MM.1S (cell line): ENCODE measurements at regions not wholly inside any gene's neighbourhood (a gene's known extent, or its start where the extent isn't known, plus 50 kb on each side); places are given as distances from the start of the nearest gene placed in this dataset.

Experiments
- DNase-seq: peaks from one replicate; pipeline ENCODE4 v3.0.0-alpha.2; 2015
- H2AFZ ChIP-seq: fragments of 300-600 bp; sonication (generic); 2 replicates; pipeline ENCODE4 v1.6.0; 2016; ENCODE audit warnings: antibody characterized with exemption, low read length
- H3F3A ChIP-seq: fragments of 300-600 bp; sonication (generic); 2 replicates; pipeline ENCODE4 v1.6.1; 2016; ENCODE audit warnings: mild to moderate bottlenecking, antibody characterized with exemption, low read length, moderate library complexity, mixed read lengths; ENCODE audit not compliant: insufficient read depth
- H3K27ac ChIP-seq: fragments of 300-600 bp; sonication (generic); 2 replicates; pipeline ENCODE4 v1.5.1; 2016; ENCODE audit warnings: mild to moderate bottlenecking, low read length
- H3K27me3 ChIP-seq: fragments of 300-600 bp; sonication (generic); replicated peaks from 2 replicates; pipeline ENCODE4 v1.6.0; 2016; ENCODE audit warnings: low read length; ENCODE audit not compliant: insufficient read depth
- H3K36me3 ChIP-seq: fragments of 300-600 bp; sonication (generic); replicated peaks from 2 replicates; pipeline ENCODE4 v1.6.1; 2016; ENCODE audit warnings: mild to moderate bottlenecking, low read length, mixed read lengths; ENCODE audit not compliant: insufficient read depth
- H3K4me1 ChIP-seq: fragments of 300-600 bp; sonication (generic); 2 replicates; pipeline ENCODE4 v1.6.1; 2016; ENCODE audit warnings: low read length, mixed read lengths
- H3K4me2 ChIP-seq: fragments of 300-600 bp; sonication (generic); 2 replicates; pipeline ENCODE4 v1.6.0; 2016; ENCODE audit warnings: low read depth, low read length
- H3K4me3 ChIP-seq: fragments of 300-600 bp; sonication (generic); 2 replicates; pipeline ENCODE4 v1.5.1; 2016; ENCODE audit warnings: low read length, mixed read lengths
- H3K79me2 ChIP-seq: fragments of 300-600 bp; sonication (generic); 2 replicates; pipeline ENCODE4 v1.6.1; 2016; ENCODE audit warnings: mixed run types, low read length, mixed read lengths
- H3K9ac ChIP-seq: fragments of 300-600 bp; sonication (generic); 2 replicates; pipeline ENCODE4 v1.6.1; 2016; ENCODE audit warnings: low read length, mixed read lengths
- H3K9me2 ChIP-seq: fragments of 300-600 bp; sonication (generic); replicated peaks from 2 replicates; pipeline ENCODE4 v1.6.1; 2016; ENCODE audit warnings: mild to moderate bottlenecking, low read length, mixed read lengths; ENCODE audit not compliant: insufficient read depth
- H3K9me3 ChIP-seq: fragments of 300-600 bp; sonication (generic); replicated peaks from 2 replicates; pipeline ENCODE4 v1.6.1; 2016; ENCODE audit warnings: mild to moderate bottlenecking, low read length, mixed read lengths; ENCODE audit not compliant: insufficient read depth
- H4K20me1 ChIP-seq: fragments of 300-600 bp; sonication (generic); 2 replicates; pipeline ENCODE4 v1.6.1; 2016; ENCODE audit warnings: mild to moderate bottlenecking, low read length, moderate library complexity, mixed read lengths; ENCODE audit not compliant: insufficient read depth
- CTCF ChIP-seq: fragments of 300-600 bp; sonication (generic); IDR thresholded peaks from 2 replicates; pipeline ENCODE4 v1.5.1; 2016; ENCODE audit warnings: antibody characterized with exemption, low read length, mixed read lengths
- EZH2 ChIP-seq: fragments of 300-600 bp; sonication (generic); optimal IDR thresholded peaks from 2 replicates; pipeline ENCODE3; 2017; ENCODE audit warnings: low read depth, mild to moderate bottlenecking, antibody characterized with exemption, low read length, mixed read lengths
- EZH2phosphoT487 ChIP-seq: fragments of 300-600 bp; sonication (generic); IDR thresholded peaks from 2 replicates; pipeline ENCODE4 v1.6.1; 2018; ENCODE audit warnings: antibody characterized with exemption, low read length

- H3K9ac ChIP-seq, result no peak overlapping the region
- no peaks in the 10 kb centered on the region for H3K9me3 ChIP-seq
- no peak overlapping the region for H3K4me3 ChIP-seq
- H3K27me3 ChIP-seq, result no peaks in the 10 kb centered on the region
- H3K79me2 ChIP-seq, result no peaks in the 10 kb centered on the region
- no peak overlapping the region for H3K27ac ChIP-seq
- H3K36me3 ChIP-seq, result no peaks in the 10 kb centered on the region
- H3K4me2 ChIP-seq, result no peak overlapping the region
- no peaks in the 10 kb centered on the region for H3F3A ChIP-seq
- H3K9me2 ChIP-seq, result no peaks in the 10 kb centered on the region
- no peak overlapping the region for H2AFZ ChIP-seq
- DNase-seq, result no peak
- no peaks in the 10 kb centered on the region for H3K4me1 ChIP-seq
- no peaks in the 10 kb centered on the region for H4K20me1 ChIP-seq
- TF ChIP-seq EZH2phosphoT487, result no peak
- TF ChIP-seq CTCF, result no peak
- TF ChIP-seq EZH2, result no peak
Observed at GRCh38 chr7:19417231-19417630, 272.0 kb upstream of the FERD3L start.

GRCh38 chr7:19415123-19415522 lies 269.9 kb upstream of the FERD3L start:
- no peak for DNase-seq
- Histone ChIP-seq H3K79me2 (no peaks in the 10 kb centered on the region), H3K4me3 (no peak overlapping the region), H3F3A (no peaks in the 10 kb centered on the region), H3K4me1 (no peaks in the 10 kb centered on the region), H3K27me3 (no peaks in the 10 kb centered on the region), H3K9me2 (no peaks in the 10 kb centered on the region), H3K9me3 (no peaks in the 10 kb centered on the region), H3K9ac (no peak overlapping the region), H3K4me2 (no peak overlapping the region), H3K27ac (no peak overlapping the region), H3K36me3 (no peaks in the 10 kb centered on the region), H2AFZ (no peak overlapping the region), H4K20me1 (no peaks in the 10 kb centered on the region)
- TF ChIP-seq EZH2phosphoT487 (no peak), CTCF (no peak), EZH2 (no peak)

- Histone ChIP-seq H3K36me3 (no peaks in the 10 kb centered on the region), H3K79me2 (no peaks in the 10 kb centered on the region), H3K9ac (no peak overlapping the region), H3K27me3 (no peaks in the 10 kb centered on the region), H3F3A (no peaks in the 10 kb centered on the region), H3K27ac (no peak overlapping the region), H3K4me3 (no peak overlapping the region), H3K9me3 (no peaks in the 10 kb centered on the region), H3K9me2 (no peaks in the 10 kb centered on the region), H3K4me1 (no peaks in the 10 kb centered on the region), H2AFZ (no peak overlapping the region), H4K20me1 (no peaks in the 10 kb centered on the region), H3K4me2 (no peak overlapping the region)
- DNase-seq, result no peak
- TF ChIP-seq CTCF (no peak), EZH2 (no peak), EZH2phosphoT487 (no peak)
Observed at GRCh38 chr7:19413443-19413965, 268.3 kb upstream of the FERD3L start.
